Ishikawa (cell line): ENCODE measurements at regions not wholly inside any gene's neighbourhood (a gene's known extent, or its start where the extent isn't known, plus 50 kb on each side); places are given as distances from the start of the nearest gene placed in this dataset.

Source experiments
- CEBPB ChIP-seq: IDR thresholded peaks from 2 replicates; pipeline ENCODE4 v1.6.1; 2012
- EGR1 ChIP-seq: IDR thresholded peaks from 2 replicates; pipeline ENCODE4 v1.6.1; 2012
- EP300 ChIP-seq: IDR thresholded peaks from 2 replicates; pipeline ENCODE4 v1.6.1; 2012; ENCODE audit warnings: borderline replicate concordance
- NFIC ChIP-seq: IDR thresholded peaks from 2 replicates; pipeline ENCODE4 v1.6.1; 2012
- RAD21 ChIP-seq: IDR thresholded peaks from 2 replicates; pipeline ENCODE4 v1.6.1; 2012; ENCODE audit warnings: low read depth
- TAF1 ChIP-seq: IDR thresholded peaks from 2 replicates; pipeline ENCODE4 v1.6.1; 2012; ENCODE audit warnings: low read depth, mild to moderate bottlenecking
- TCF12 ChIP-seq: IDR thresholded peaks from 2 replicates; pipeline ENCODE4 v1.6.1; 2012; ENCODE audit warnings: low read depth
- TEAD4 ChIP-seq: IDR thresholded peaks from 2 replicates; pipeline ENCODE4 v1.6.1; 2012
- YY1 ChIP-seq: IDR thresholded peaks from 2 replicates; pipeline ENCODE4 v1.6.1; 2012; ENCODE audit warnings: low read depth
- TF ChIP-seq, protein P1 (sequence below): IDR thresholded peaks from 2 replicates; pipeline ENCODE4 v1.6.1; 2012; ENCODE audit warnings: low read depth, mild to moderate bottlenecking

GRCh38 chr2:239711911-239712570, 311.2 kb upstream of the HDAC4 start:
- TF ChIP-seq, protein P1, sequence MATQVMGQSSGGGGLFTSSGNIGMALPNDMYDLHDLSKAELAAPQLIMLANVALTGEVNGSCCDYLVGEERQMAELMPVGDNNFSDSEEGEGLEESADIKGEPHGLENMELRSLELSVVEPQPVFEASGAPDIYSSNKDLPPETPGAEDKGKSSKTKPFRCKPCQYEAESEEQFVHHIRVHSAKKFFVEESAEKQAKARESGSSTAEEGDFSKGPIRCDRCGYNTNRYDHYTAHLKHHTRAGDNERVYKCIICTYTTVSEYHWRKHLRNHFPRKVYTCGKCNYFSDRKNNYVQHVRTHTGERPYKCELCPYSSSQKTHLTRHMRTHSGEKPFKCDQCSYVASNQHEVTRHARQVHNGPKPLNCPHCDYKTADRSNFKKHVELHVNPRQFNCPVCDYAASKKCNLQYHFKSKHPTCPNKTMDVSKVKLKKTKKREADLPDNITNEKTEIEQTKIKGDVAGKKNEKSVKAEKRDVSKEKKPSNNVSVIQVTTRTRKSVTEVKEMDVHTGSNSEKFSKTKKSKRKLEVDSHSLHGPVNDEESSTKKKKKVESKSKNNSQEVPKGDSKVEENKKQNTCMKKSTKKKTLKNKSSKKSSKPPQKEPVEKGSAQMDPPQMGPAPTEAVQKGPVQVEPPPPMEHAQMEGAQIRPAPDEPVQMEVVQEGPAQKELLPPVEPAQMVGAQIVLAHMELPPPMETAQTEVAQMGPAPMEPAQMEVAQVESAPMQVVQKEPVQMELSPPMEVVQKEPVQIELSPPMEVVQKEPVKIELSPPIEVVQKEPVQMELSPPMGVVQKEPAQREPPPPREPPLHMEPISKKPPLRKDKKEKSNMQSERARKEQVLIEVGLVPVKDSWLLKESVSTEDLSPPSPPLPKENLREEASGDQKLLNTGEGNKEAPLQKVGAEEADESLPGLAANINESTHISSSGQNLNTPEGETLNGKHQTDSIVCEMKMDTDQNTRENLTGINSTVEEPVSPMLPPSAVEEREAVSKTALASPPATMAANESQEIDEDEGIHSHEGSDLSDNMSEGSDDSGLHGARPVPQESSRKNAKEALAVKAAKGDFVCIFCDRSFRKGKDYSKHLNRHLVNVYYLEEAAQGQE = no peak
- TF ChIP-seq NFIC = no peak
- no peak for TF ChIP-seq TAF1
- no peak for TF ChIP-seq EP300
- no peak for TF ChIP-seq TEAD4
- no peak for TF ChIP-seq YY1
- TF ChIP-seq EGR1 = no peak
- TF ChIP-seq TCF12 = no peak
- no peak for TF ChIP-seq RAD21
- no peak for TF ChIP-seq CEBPB
